ENCODE measurements at regions not wholly inside any gene's neighbourhood (a gene's known extent, or its start where the extent isn't known, plus 50 kb on each side); places are given as distances from the start of the nearest gene placed in this dataset.
"Not testable (repeated sequence)": the region's sequence is repeated elsewhere in the genome, so short reads cannot be mapped to it uniquely, and the experiment has no call there.

- Histone ChIP-seq H3K36me3 (replicated peaks) (no peaks in the 10 kb centered on the region), H3K4me3 (no peak overlapping the region), H3K27me3 (ENCODE audit: low read depth) (no peaks in the 10 kb centered on the region), H3K4me1 (no peaks in the 10 kb centered on the region), H3K9me3 (no peaks in the 10 kb centered on the region)
- in situ Hi-C loops (cut with MboI; ENCODE audit: low sequenced_read_pairs): no loop called here
- DNase-seq (ENCODE audit: low spot score in 2 of 2): no peak
Observed at GRCh38 chr13:33662392-33662791, 155.6 kb upstream of the RFC3 start.

GRCh38 chr13:33665626-33666175, 152.2 kb upstream of the RFC3 start:
- Histone ChIP-seq H3K36me3 (replicated peaks) (no peaks in the 10 kb centered on the region), H3K27me3 (ENCODE audit: low read depth) (no peaks in the 10 kb centered on the region), H3K4me1 (no peaks in the 10 kb centered on the region), H3K9me3 (no peaks in the 10 kb centered on the region), H3K4me3 (no peak overlapping the region)
- DNase-seq (ENCODE audit: low spot score in 2 of 2): no peak
- in situ Hi-C loops (cut with MboI; ENCODE audit: low sequenced_read_pairs): no loop called here

DNA sequence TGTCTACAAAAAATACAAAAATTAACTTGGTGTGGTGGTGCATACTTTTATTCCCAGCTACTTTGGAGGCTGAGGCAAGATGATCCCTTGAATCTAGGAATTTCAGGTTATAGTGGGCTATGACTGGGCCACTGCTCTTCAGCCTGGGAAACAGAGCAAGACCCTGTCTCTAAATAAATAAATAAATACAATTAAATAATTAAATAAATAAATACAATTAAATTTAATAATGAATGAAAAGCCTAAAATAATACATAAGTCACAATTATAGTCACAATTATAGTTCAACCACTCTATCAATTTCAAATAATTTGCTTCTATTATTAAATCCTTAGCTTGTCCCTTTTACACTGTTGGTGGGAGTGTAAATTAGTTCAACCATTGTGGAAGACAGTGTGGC, 146.4 kb upstream of the RFC3 start:
- in situ Hi-C loops (cut with MboI; ENCODE audit: low sequenced_read_pairs): no loop called here
- Histone ChIP-seq H3K9me3 (no peaks in the 10 kb centered on the region), H3K27me3 (ENCODE audit: low read depth) (no peaks in the 10 kb centered on the region)

DNA sequence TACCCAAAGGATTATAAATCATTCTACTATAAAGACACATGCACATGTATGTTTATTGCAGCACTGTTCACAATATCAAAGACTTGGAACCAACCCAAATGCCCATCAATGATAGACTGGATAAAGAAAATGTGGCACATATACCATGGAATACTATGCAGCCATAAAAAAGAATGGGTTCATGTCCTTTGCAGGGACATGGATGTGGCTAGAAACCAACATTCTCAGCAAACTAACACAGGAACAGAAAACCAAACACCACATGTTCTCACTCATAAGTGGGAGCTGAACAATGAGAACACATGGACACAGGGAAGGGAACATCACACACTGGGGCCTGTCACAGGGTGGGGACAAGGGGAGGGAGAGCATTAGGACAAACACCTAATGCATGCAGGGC, 145.9 kb upstream of the RFC3 start:
- H3K27me3 ChIP-seq (ENCODE audit: low read depth); H3K4me1 ChIP-seq; H3K4me3 ChIP-seq; in situ Hi-C loops (cut with MboI; ENCODE audit: low sequenced_read_pairs); H3K36me3 ChIP-seq (replicated peaks); DNase-seq (ENCODE audit: low spot score in 2 of 2); H3K9me3 ChIP-seq: not testable (repeated sequence)

More for the DNA sequence above, 146.4 kb upstream of the RFC3 start:
- no peaks in the 10 kb centered on the region for H3K36me3 ChIP-seq (replicated peaks)
- H3K4me3 ChIP-seq: no peak overlapping the region
- H3K4me1 ChIP-seq: no peaks in the 10 kb centered on the region
- no peak for DNase-seq (ENCODE audit: low spot score in 2 of 2)

- Histone ChIP-seq H3K36me3 (replicated peaks) (no peaks in the 10 kb centered on the region), H3K4me1 (no peaks in the 10 kb centered on the region), H3K27me3 (ENCODE audit: low read depth) (no peaks in the 10 kb centered on the region), H3K9me3 (no peaks in the 10 kb centered on the region), H3K4me3 (no peak overlapping the region)
- DNase-seq (ENCODE audit: low spot score in 2 of 2): peak in 1 of 2 experiments; percentile 16
- in situ Hi-C loops (cut with MboI; ENCODE audit: low sequenced_read_pairs): no loop called here
Observed at GRCh38 chr13:33676045-33676989, 141.6 kb upstream of the RFC3 start.

GRCh38 chr13:33677215-33677614, 140.7 kb upstream of the RFC3 start:
- H3K27me3 ChIP-seq (ENCODE audit: low read depth): no peaks in the 10 kb centered on the region
- no peaks in the 10 kb centered on the region for H3K4me1 ChIP-seq
- no peaks in the 10 kb centered on the region for H3K36me3 ChIP-seq (replicated peaks)
- no peaks in the 10 kb centered on the region for H3K9me3 ChIP-seq
- in situ Hi-C loops (cut with MboI; ENCODE audit: low sequenced_read_pairs): no loop called here
- no peak overlapping the region for H3K4me3 ChIP-seq
- DNase-seq (ENCODE audit: low spot score in 2 of 2): no peak

- Histone ChIP-seq H3K27me3 (ENCODE audit: low read depth) (no peaks in the 10 kb centered on the region), H3K4me3 (no peak overlapping the region), H3K9me3 (no peaks in the 10 kb centered on the region), H3K36me3 (replicated peaks) (no peaks in the 10 kb centered on the region), H3K4me1 (no peaks in the 10 kb centered on the region)
- in situ Hi-C loops (cut with MboI; ENCODE audit: low sequenced_read_pairs): no loop called here
- no peak for DNase-seq (ENCODE audit: low spot score in 2 of 2)
Observed at GRCh38 chr13:33678084-33678483, 139.9 kb upstream of the RFC3 start.

GRCh38 chr13:33678906-33679657, 138.9 kb upstream of the RFC3 start:
- Histone ChIP-seq H3K9me3 (no peaks in the 10 kb centered on the region), H3K4me1 (no peaks in the 10 kb centered on the region), H3K27me3 (ENCODE audit: low read depth) (no peaks in the 10 kb centered on the region), H3K36me3 (replicated peaks) (no peaks in the 10 kb centered on the region), H3K4me3 (no peak overlapping the region)
- DNase-seq (ENCODE audit: low spot score in 2 of 2): no peak
- in situ Hi-C loops (cut with MboI; ENCODE audit: low sequenced_read_pairs): no loop called here

GRCh38 chr13:33679658-33680012, 138.3 kb upstream of the RFC3 start:
- DNase-seq (ENCODE audit: low spot score in 2 of 2): no peak
- H3K27me3 ChIP-seq (ENCODE audit: low read depth): no peaks in the 10 kb centered on the region
- no peak overlapping the region for H3K4me3 ChIP-seq
- H3K36me3 ChIP-seq (replicated peaks): no peaks in the 10 kb centered on the region
- H3K4me1 ChIP-seq: no peaks in the 10 kb centered on the region
- no peaks in the 10 kb centered on the region for H3K9me3 ChIP-seq
- in situ Hi-C loops (cut with MboI; ENCODE audit: low sequenced_read_pairs): no loop called here

DNA sequence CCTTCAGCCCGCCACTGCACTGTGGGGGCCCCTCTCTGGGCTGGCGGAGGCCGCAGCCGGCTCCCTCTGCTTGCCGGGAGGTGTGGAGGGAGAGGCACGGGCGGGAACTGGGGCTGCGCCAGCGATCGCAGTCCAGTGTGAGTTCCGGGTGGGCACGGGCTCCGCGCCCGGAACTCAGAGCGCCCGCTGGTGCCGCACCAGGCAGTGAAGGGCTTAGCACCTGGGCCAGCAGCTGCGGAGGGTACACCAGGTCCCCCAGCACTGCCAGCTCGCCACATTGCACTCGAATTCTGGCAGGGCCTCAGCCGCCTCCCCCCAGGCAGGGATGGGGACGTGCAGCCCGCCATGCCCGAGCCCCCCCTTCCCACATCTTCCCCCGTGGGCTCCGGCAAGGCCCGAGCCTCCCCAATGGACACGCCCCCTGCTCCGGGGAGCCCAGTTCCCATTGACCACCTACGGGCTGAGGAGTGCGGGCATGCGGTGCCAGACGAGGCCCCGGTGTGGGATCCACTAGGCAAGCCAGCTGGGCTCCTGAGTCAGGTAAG, 135.9 kb upstream of the RFC3 start:
- Histone ChIP-seq H3K4me1 (no peaks in the 10 kb centered on the region), H3K9me3 (no peaks in the 10 kb centered on the region), H3K4me3 (no peak overlapping the region), H3K36me3 (replicated peaks) (no peaks in the 10 kb centered on the region), H3K27me3 (ENCODE audit: low read depth) (no peaks in the 10 kb centered on the region)
- DNase-seq (ENCODE audit: low spot score in 2 of 2): no peak
- in situ Hi-C loops (cut with MboI; ENCODE audit: low sequenced_read_pairs): no loop called here

- H3K4me3 ChIP-seq; H3K4me1 ChIP-seq; H3K36me3 ChIP-seq (replicated peaks); H3K9me3 ChIP-seq; in situ Hi-C loops (cut with MboI; ENCODE audit: low sequenced_read_pairs); H3K27me3 ChIP-seq (ENCODE audit: low read depth); DNase-seq (ENCODE audit: low spot score in 2 of 2): not testable (repeated sequence)
Observed at GRCh38 chr13:33682646-33683045, 135.3 kb upstream of the RFC3 start.

DNA sequence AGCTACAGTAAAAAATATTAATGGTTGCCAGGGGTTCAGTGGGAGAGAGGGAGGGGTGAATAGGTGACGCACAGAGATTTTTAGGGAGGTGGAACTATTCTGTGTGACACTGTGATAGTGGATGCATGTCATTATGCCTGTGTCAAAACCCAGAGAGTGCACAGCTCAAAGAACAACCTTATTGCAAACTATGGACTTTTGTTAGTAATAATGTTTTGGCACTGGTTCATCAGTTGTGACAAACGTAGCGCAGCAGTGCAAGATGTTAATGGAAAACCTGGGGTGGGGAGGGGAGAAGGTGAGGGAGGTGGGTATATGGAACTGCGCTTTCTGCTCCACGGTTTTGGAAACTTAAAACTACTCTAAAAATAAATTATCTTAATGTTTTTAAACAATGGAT, 134.6 kb upstream of the RFC3 start:
- in situ Hi-C loops (cut with MboI; ENCODE audit: low sequenced_read_pairs): no loop called here
- H3K4me3 ChIP-seq: no peak overlapping the region
- no peaks in the 10 kb centered on the region for H3K36me3 ChIP-seq (replicated peaks)
- no peaks in the 10 kb centered on the region for H3K9me3 ChIP-seq
- no peaks in the 10 kb centered on the region for H3K27me3 ChIP-seq (ENCODE audit: low read depth)
- H3K4me1 ChIP-seq: no peaks in the 10 kb centered on the region
- DNase-seq (ENCODE audit: low spot score in 2 of 2): no peak

DNA sequence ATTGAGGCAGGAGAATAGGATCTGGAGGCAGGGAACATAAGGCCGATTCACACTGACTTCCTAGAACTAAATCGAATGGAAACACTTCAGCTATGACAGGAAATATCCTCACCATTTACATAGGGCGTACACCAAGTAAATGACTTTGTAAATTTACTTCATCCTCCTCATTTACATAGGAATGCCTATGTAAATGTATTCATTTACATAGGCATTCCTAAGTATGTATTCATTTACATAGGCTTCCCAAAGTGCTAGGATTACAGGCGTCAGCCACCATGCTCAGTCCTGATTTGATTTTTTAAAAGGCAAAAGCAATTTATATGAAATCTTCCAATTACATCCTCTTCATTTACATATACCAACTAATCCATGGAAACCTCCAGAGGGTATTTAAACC, 133.1 kb upstream of the RFC3 start:
- DNase-seq (ENCODE audit: low spot score in 2 of 2): no peak
- Histone ChIP-seq H3K27me3 (ENCODE audit: low read depth) (no peaks in the 10 kb centered on the region), H3K4me1 (no peaks in the 10 kb centered on the region), H3K36me3 (replicated peaks) (no peaks in the 10 kb centered on the region), H3K9me3 (peaks cover 4% of the 10 kb centered on the region; the same call in 1 of the 2 replicates), H3K4me3 (no peak overlapping the region)
- in situ Hi-C loops (cut with MboI; ENCODE audit: low sequenced_read_pairs): no loop called here
